ENCODE measurements at regions not wholly inside any gene's neighbourhood (a gene's known extent, or its start where the extent isn't known, plus 50 kb on each side); places are given as distances from the start of the nearest gene placed in this dataset.
"Not testable (repeated sequence)": the region's sequence is repeated elsewhere in the genome, so short reads cannot be mapped to it uniquely, and the experiment has no call there.

DNA sequence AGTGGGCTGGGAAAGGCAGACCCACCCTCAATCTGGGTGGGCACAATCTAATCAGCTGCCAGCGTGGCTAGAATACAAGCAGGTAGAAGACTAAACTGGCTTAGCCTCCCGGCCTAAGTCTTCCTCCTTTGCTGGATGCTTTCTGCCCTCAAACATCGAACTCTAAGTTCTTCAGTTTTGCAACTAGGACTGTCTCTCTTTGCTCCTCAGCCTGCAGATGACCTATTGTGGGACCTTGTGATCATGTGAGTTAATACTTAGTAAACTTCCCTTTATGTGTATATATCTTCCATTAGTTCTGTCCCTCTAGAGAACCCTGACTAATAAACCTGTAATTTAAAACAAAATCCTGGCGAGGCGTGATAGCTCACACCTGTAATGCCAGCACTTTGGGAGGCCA is 51.8 kb upstream of the SLC39A8 start:
- H3K4me2 ChIP-seq (ENCODE audit: low read length); H3K27me3 ChIP-seq (ENCODE audit: low read depth, low read length); H3K79me2 ChIP-seq (ENCODE audit: low read length); H3K9ac ChIP-seq (ENCODE audit: low read length); H3K27ac ChIP-seq (ENCODE audit: low read length); H3K36me3 ChIP-seq (replicated peaks; ENCODE audit: low read depth, low read length); H4K20me1 ChIP-seq (ENCODE audit: insufficient read depth, low read length); H3K4me1 ChIP-seq (ENCODE audit: low read length); H3K9me3 ChIP-seq (ENCODE audit: insufficient read depth, low read length); H3K4me3 ChIP-seq (ENCODE audit: low read length); H2AFZ ChIP-seq (ENCODE audit: low read depth, low read length): not testable (repeated sequence)

DNA sequence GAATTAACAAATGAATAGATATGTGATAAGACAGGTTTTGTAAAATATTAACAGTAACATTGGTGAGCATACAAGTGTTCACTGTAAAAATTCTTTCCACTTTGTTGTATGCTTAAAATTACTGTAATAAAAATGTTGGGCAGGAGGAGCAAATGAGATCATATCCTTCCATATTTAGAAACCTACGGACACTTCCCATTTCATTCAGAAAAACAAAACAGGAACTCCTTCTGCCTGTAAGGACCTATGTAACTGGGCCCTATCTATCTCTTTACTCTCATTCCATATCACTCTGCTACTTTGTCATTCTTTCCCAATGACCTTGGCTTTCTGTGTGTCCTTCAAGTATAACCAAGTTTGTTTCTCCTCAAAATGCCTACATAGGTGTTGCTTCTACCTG is 53.7 kb upstream of the SLC39A8 start:
- Histone ChIP-seq H3K4me1 (ENCODE audit: low read length) (peaks cover 7% of the 10 kb centered on the region), H3K27me3 (ENCODE audit: low read depth, low read length) (no peaks in the 10 kb centered on the region), H3K4me3 (ENCODE audit: low read length) (no peak overlapping the region), H3K36me3 (replicated peaks; ENCODE audit: low read depth, low read length) (no peaks in the 10 kb centered on the region), H2AFZ (ENCODE audit: low read depth, low read length) (no peak overlapping the region), H3K27ac (ENCODE audit: low read length) (no peak overlapping the region), H4K20me1 (ENCODE audit: insufficient read depth, low read length) (no peaks in the 10 kb centered on the region), H3K79me2 (ENCODE audit: low read length) (no peaks in the 10 kb centered on the region), H3K4me2 (ENCODE audit: low read length) (no peak overlapping the region), H3K9me3 (ENCODE audit: insufficient read depth, low read length) (no peaks in the 10 kb centered on the region), H3K9ac (ENCODE audit: low read length) (no peak overlapping the region)
- TF ChIP-seq, protein P1, sequence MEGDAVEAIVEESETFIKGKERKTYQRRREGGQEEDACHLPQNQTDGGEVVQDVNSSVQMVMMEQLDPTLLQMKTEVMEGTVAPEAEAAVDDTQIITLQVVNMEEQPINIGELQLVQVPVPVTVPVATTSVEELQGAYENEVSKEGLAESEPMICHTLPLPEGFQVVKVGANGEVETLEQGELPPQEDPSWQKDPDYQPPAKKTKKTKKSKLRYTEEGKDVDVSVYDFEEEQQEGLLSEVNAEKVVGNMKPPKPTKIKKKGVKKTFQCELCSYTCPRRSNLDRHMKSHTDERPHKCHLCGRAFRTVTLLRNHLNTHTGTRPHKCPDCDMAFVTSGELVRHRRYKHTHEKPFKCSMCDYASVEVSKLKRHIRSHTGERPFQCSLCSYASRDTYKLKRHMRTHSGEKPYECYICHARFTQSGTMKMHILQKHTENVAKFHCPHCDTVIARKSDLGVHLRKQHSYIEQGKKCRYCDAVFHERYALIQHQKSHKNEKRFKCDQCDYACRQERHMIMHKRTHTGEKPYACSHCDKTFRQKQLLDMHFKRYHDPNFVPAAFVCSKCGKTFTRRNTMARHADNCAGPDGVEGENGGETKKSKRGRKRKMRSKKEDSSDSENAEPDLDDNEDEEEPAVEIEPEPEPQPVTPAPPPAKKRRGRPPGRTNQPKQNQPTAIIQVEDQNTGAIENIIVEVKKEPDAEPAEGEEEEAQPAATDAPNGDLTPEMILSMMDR (IDR thresholded peaks at IDR 0.05; ENCODE audit: low read depth, low read length) = no peak
- no peak for TF ChIP-seq EZH2phosphoT487 (IDR thresholded peaks at IDR 0.05; ENCODE audit: low read depth)

DNA sequence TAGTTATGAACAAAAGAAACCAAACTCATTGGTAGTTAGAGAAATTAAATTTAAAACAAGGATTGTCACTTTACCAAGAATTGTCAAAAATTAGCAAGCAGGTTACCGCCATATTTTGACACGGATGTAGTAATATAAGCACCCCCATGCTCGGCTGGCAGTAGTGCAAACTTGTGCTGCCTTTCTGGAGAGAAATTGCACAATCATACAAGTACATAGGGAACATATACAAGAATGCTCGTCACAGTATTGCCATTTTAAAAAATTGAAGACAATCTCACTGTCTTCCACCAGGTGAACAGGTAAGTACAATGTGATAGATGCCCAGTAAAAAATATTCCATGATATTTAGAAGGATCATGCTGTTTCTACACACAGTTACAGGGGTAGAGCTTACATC is 55.6 kb upstream of the SLC39A8 start:
- Histone ChIP-seq H3K79me2 (ENCODE audit: low read length) (no peaks in the 10 kb centered on the region), H3K4me1 (ENCODE audit: low read length) (peaks cover 7% of the 10 kb centered on the region), H3K4me2 (ENCODE audit: low read length) (no peak overlapping the region), H4K20me1 (ENCODE audit: insufficient read depth, low read length) (no peaks in the 10 kb centered on the region), H3K9ac (ENCODE audit: low read length) (no peak overlapping the region), H3K36me3 (replicated peaks; ENCODE audit: low read depth, low read length) (no peaks in the 10 kb centered on the region), H3K9me3 (ENCODE audit: insufficient read depth, low read length) (no peaks in the 10 kb centered on the region), H3K4me3 (ENCODE audit: low read length) (no peak overlapping the region), H2AFZ (ENCODE audit: low read depth, low read length) (no peak overlapping the region), H3K27ac (ENCODE audit: low read length) (no peak overlapping the region), H3K27me3 (ENCODE audit: low read depth, low read length) (no peaks in the 10 kb centered on the region)
- TF ChIP-seq, protein P1 (IDR thresholded peaks at IDR 0.05; ENCODE audit: low read depth, low read length) = no peak
- no peak for TF ChIP-seq EZH2phosphoT487 (IDR thresholded peaks at IDR 0.05; ENCODE audit: low read depth)

DNA sequence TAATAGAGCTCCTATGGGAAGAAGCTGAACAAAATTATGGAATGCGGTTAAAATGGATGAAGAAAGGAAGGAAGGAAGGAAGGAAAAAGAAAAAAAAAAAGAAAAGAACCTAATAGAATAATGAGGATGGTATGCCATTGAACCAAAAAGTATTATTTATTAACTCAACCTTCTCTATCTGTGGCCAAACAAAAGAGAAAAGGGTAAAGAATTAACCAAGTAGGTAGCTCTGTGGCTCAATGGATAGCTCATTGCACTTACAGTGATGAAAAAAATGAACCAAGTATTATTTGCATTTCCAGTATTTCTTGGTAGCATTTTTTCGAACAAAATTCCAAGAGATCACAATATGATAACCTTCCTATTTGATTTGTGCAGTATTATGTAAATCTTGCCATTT is 56.9 kb upstream of the SLC39A8 start:
- H3K4me3 ChIP-seq (ENCODE audit: low read length) = no peak overlapping the region
- H3K27ac ChIP-seq (ENCODE audit: low read length) = no peak overlapping the region
- H2AFZ ChIP-seq (ENCODE audit: low read depth, low read length) = no peak overlapping the region
- no peak overlapping the region for H3K9ac ChIP-seq (ENCODE audit: low read length)
- no peaks in the 10 kb centered on the region for H4K20me1 ChIP-seq (ENCODE audit: insufficient read depth, low read length)
- no peaks in the 10 kb centered on the region for H3K79me2 ChIP-seq (ENCODE audit: low read length)
- no peak overlapping the region for H3K4me2 ChIP-seq (ENCODE audit: low read length)
- no peaks in the 10 kb centered on the region for H3K27me3 ChIP-seq (ENCODE audit: low read depth, low read length)
- TF ChIP-seq EZH2phosphoT487 (IDR thresholded peaks at IDR 0.05; ENCODE audit: low read depth) = no peak
- TF ChIP-seq, protein P1 (IDR thresholded peaks at IDR 0.05; ENCODE audit: low read depth, low read length) = no peak
- no peaks in the 10 kb centered on the region for H3K9me3 ChIP-seq (ENCODE audit: insufficient read depth, low read length)
- peaks cover 7% of the 10 kb centered on the region for H3K4me1 ChIP-seq (ENCODE audit: low read length)
- H3K36me3 ChIP-seq (replicated peaks; ENCODE audit: low read depth, low read length) = no peaks in the 10 kb centered on the region

DNA sequence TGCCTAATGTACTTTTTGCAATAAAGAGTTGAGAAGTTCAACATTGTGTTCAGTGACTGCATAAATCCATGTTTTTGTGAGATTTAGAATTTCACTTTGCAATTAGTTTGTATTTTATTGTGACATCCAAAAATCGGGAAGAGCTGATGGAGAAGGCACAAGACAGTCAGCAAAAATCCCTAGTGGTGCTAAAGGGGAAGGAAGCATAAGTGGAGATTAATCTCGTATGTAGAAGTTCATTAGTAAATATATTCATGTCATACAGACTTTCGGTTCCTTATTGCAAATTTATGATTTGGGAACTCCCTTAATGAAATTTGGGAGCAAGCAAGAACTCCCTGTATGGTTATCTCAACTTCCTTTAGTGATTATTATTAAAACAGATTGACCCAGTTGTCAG is 57.8 kb upstream of the SLC39A8 start:
- no peaks in the 10 kb centered on the region for H3K36me3 ChIP-seq (replicated peaks; ENCODE audit: low read depth, low read length)
- no peak overlapping the region for H3K4me2 ChIP-seq (ENCODE audit: low read length)
- H3K27ac ChIP-seq (ENCODE audit: low read length) = no peak overlapping the region
- no peak overlapping the region for H3K9ac ChIP-seq (ENCODE audit: low read length)
- no peak overlapping the region for H3K4me3 ChIP-seq (ENCODE audit: low read length)
- no peak overlapping the region for H2AFZ ChIP-seq (ENCODE audit: low read depth, low read length)
- no peaks in the 10 kb centered on the region for H3K27me3 ChIP-seq (ENCODE audit: low read depth, low read length)
- TF ChIP-seq EZH2phosphoT487 (IDR thresholded peaks at IDR 0.05; ENCODE audit: low read depth) = no peak
- TF ChIP-seq, protein P1 (IDR thresholded peaks at IDR 0.05; ENCODE audit: low read depth, low read length) = no peak
- H3K79me2 ChIP-seq (ENCODE audit: low read length) = no peaks in the 10 kb centered on the region
- no peaks in the 10 kb centered on the region for H3K9me3 ChIP-seq (ENCODE audit: insufficient read depth, low read length)
- H4K20me1 ChIP-seq (ENCODE audit: insufficient read depth, low read length) = no peaks in the 10 kb centered on the region
- H3K4me1 ChIP-seq (ENCODE audit: low read length) = peaks cover 7% of the 10 kb centered on the region

Data from OCI-LY3 (cell line).